WTC11 (cell line): ENCODE measurements at regions not wholly inside any gene's neighbourhood (a gene's known extent, or its start where the extent isn't known, plus 50 kb on each side); places are given as distances from the start of the nearest gene placed in this dataset.

Experiments used
- ATAC-seq: fragments of 200-7000 bp; cut with Tn5 transposase; 2 replicates; pipeline ENCODE4 v1.10.0; 2021; ENCODE audit warnings: mild to moderate bottlenecking, moderate library complexity
- CTCF ChIA-PET: fragments of 300-600 bp; sonication (Branson Sonifier 250); formaldehyde crosslinking; loops from one replicate; lab custom pipeline; 2021; ENCODE audit warnings: antibody characterized with exemption; lab: Charles Lee
- POLR2A ChIA-PET: fragments of 350-600 bp; sonication (Branson Sonifier 250); formaldehyde crosslinking; loops from one replicate; lab custom pipeline; 2021; ENCODE audit warnings: antibody characterized with exemption; lab: Charles Lee
- DNase-seq: peaks from one replicate; pipeline ENCODE4 v3.0.0; 2021; ENCODE audit warnings: low spot score
- H3K27ac Mint-ChIP-seq: 2 replicates; pipeline ENCODE4 v1.8.0; 2021; ENCODE audit warnings: mixed read lengths
- H3K27me3 Mint-ChIP-seq: 2 replicates; pipeline ENCODE4 v1.8.0; 2021; ENCODE audit warnings: low read depth, mild to moderate bottlenecking, moderate library complexity, mixed read lengths
- H3K36me3 Mint-ChIP-seq: 2 replicates; pipeline ENCODE4 v1.8.0; 2021; ENCODE audit warnings: mixed read lengths
- H3K4me1 Mint-ChIP-seq: 2 replicates; pipeline ENCODE4 v1.8.0; 2022; ENCODE audit warnings: mixed read lengths
- H3K4me3 Mint-ChIP-seq: 2 replicates; pipeline ENCODE4 v1.8.0; 2021; ENCODE audit warnings: mild to moderate bottlenecking, moderate library complexity, mixed read lengths
- H3K9me3 Mint-ChIP-seq: 2 replicates; pipeline ENCODE4 v1.8.0; 2021; ENCODE audit warnings: mixed read lengths
- ARID4B ChIP-seq: sonication (generic); formaldehyde crosslinking; IDR thresholded peaks from 2 replicates; pipeline ENCODE4 v1.8.0; 2023; ENCODE audit warnings: missing genetic modification reagents, mild to moderate bottlenecking, borderline replicate concordance
- ATF2 ChIP-seq: sonication (generic); formaldehyde crosslinking; IDR thresholded peaks from 2 replicates; pipeline ENCODE4 v1.8.1; 2022; ENCODE audit warnings: low read depth, missing genetic modification reagents, borderline replicate concordance
- ATF3 ChIP-seq: sonication (generic); formaldehyde crosslinking; conservative IDR thresholded peaks from 2 replicates; pipeline ENCODE4 v1.8.1; 2022; ENCODE audit warnings: mild to moderate bottlenecking, missing genetic modification reagents
- E2F1 ChIP-seq: sonication (generic); formaldehyde crosslinking; IDR thresholded peaks from 2 replicates; pipeline ENCODE4 v1.8.0; 2022; ENCODE audit warnings: mild to moderate bottlenecking, missing genetic modification reagents
- E2F5 ChIP-seq: sonication (generic); formaldehyde crosslinking; IDR thresholded peaks from 2 replicates; pipeline ENCODE4 v1.8.1; 2022; ENCODE audit warnings: mild to moderate bottlenecking, moderate library complexity, missing genetic modification reagents
- EMX1 ChIP-seq: fragments of 250-450 bp; sonication (Bioruptor Pico); IDR thresholded peaks from 2 replicates; pipeline ENCODE4 v1.8.0; 2021; ENCODE audit warnings: mild to moderate bottlenecking
- ESRRA ChIP-seq: sonication (generic); formaldehyde crosslinking; IDR thresholded peaks from 2 replicates; pipeline ENCODE4 v1.8.1; 2022; ENCODE audit warnings: mild to moderate bottlenecking, missing genetic modification reagents, borderline replicate concordance
- ETV6 ChIP-seq: sonication (generic); formaldehyde crosslinking; IDR thresholded peaks from 2 replicates; pipeline ENCODE4 v1.8.1; 2022; ENCODE audit warnings: mild to moderate bottlenecking, missing genetic modification reagents
- FOXP1 ChIP-seq: sonication (generic); formaldehyde crosslinking; IDR thresholded peaks from 2 replicates; pipeline ENCODE4 v1.8.0; 2022; ENCODE audit warnings: missing genetic modification reagents, mild to moderate bottlenecking, moderate library complexity, borderline replicate concordance
- FOXP4 ChIP-seq: sonication (generic); formaldehyde crosslinking; IDR thresholded peaks from 2 replicates; pipeline ENCODE4 v1.8.0; 2022; ENCODE audit warnings: mild to moderate bottlenecking, missing genetic modification reagents
- IRF1 ChIP-seq: sonication (generic); formaldehyde crosslinking; IDR thresholded peaks from 2 replicates; pipeline ENCODE4 v1.8.0; 2023; ENCODE audit warnings: missing genetic modification reagents
- MXD4 ChIP-seq: fragments of 250-450 bp; sonication (Bioruptor Pico); IDR thresholded peaks from 2 replicates; pipeline ENCODE4 v1.8.0; 2021; ENCODE audit warnings: mild to moderate bottlenecking, moderate library complexity, borderline replicate concordance
- NFE2L1 ChIP-seq: sonication (generic); formaldehyde crosslinking; IDR thresholded peaks from 2 replicates; pipeline ENCODE4 v1.8.1; 2023; ENCODE audit warnings: missing genetic modification reagents
- NR1H2 ChIP-seq: sonication (generic); formaldehyde crosslinking; IDR thresholded peaks from 2 replicates; pipeline ENCODE4 v1.9.0; 2021; ENCODE audit warnings: mild to moderate bottlenecking, moderate library complexity, missing genetic modification reagents
- NR3C1 ChIP-seq: sonication (generic); formaldehyde crosslinking; conservative IDR thresholded peaks from 2 replicates; pipeline ENCODE4 v1.8.1; 2023; ENCODE audit warnings: low read depth, mild to moderate bottlenecking, missing genetic modification reagents
- PRRX2 ChIP-seq: fragments of 250-450 bp; sonication (Bioruptor Pico); IDR thresholded peaks from 2 replicates; pipeline ENCODE4 v1.8.0; 2021; ENCODE audit warnings: mild to moderate bottlenecking
- TEAD1 ChIP-seq: sonication (generic); formaldehyde crosslinking; IDR thresholded peaks from 2 replicates; pipeline ENCODE4 v1.8.0; 2022; ENCODE audit warnings: mild to moderate bottlenecking, missing genetic modification reagents
- TP53 ChIP-seq: sonication (generic); formaldehyde crosslinking; IDR thresholded peaks from 2 replicates; pipeline ENCODE4 v1.8.1; 2023; ENCODE audit warnings: mild to moderate bottlenecking, missing genetic modification reagents
- ZNF138 ChIP-seq: sonication (generic); formaldehyde crosslinking; conservative IDR thresholded peaks from 2 replicates; pipeline ENCODE4 v1.8.1; 2022; ENCODE audit warnings: mild to moderate bottlenecking, moderate library complexity, missing genetic modification reagents
- ZNF219 ChIP-seq: sonication (generic); formaldehyde crosslinking; IDR thresholded peaks from 2 replicates; pipeline ENCODE4 v1.8.0; 2023; ENCODE audit warnings: missing genetic modification reagents, mild to moderate bottlenecking, borderline replicate concordance
- ZNF232 ChIP-seq: sonication (generic); formaldehyde crosslinking; IDR thresholded peaks from 2 replicates; pipeline ENCODE4 v1.8.0; 2022; ENCODE audit warnings: mild to moderate bottlenecking, missing genetic modification reagents
- ZNF317 ChIP-seq: sonication (generic); formaldehyde crosslinking; IDR thresholded peaks from 2 replicates; pipeline ENCODE4 v1.8.1; 2023; ENCODE audit warnings: low read depth, mild to moderate bottlenecking, moderate library complexity, missing genetic modification reagents, borderline replicate concordance

GRCh38 chr16:59319871-59320270, 585.8 kb upstream of the GOT2 start (continued):
- no peak for TF ChIP-seq ARID4B (CRISPR knock-in tag)
- TF ChIP-seq, all 79 proteins: peak for 0

GRCh38 chr16:59305850-59306249, 571.7 kb upstream of the GOT2 start:
- no peak overlapping the region for H3K4me3 Mint-ChIP-seq
- no peak for ATAC-seq
- POLR2A ChIA-PET: interaction anchor here (1.2 kb wide), 1 partner anchor 9 kb away, joined by 3 read pairs; no protein-coding TSS in a partner anchor
- no peaks in the 10 kb centered on the region for H3K9me3 Mint-ChIP-seq
- no peak overlapping the region for H3K27ac Mint-ChIP-seq
- no peaks in the 10 kb centered on the region for H3K4me1 Mint-ChIP-seq
- TF ChIP-seq IRF1 (CRISPR knock-in tag): no peak
- no peak for TF ChIP-seq ZNF219
- no peak for TF ChIP-seq PRRX2 (CRISPR knock-in tag)
- no peak for TF ChIP-seq ZNF232
- no peak for TF ChIP-seq FOXP4 (CRISPR knock-in tag)
- TF ChIP-seq E2F1 (CRISPR knock-in tag): no peak
- DNase-seq: no peak
- H3K36me3 Mint-ChIP-seq: no peaks in the 10 kb centered on the region
- peaks cover 8% of the 10 kb centered on the region for H3K27me3 Mint-ChIP-seq
- CTCF ChIA-PET: no interaction called here

GRCh38 chr16:59296888-59297287, 562.8 kb upstream of the GOT2 start:
- ATAC-seq (0 out of 2 replicates have a peak, but pooled peaks have one; percentile 36), DNase-seq (no peak)
- Mint-ChIP-seq H3K4me3 (no peak overlapping the region), H3K27me3 (peaks cover 31% of the 10 kb centered on the region), H3K4me1 (peaks cover 20% of the 10 kb centered on the region), H3K27ac (no peak overlapping the region), H3K9me3 (no peaks in the 10 kb centered on the region), H3K36me3 (no peaks in the 10 kb centered on the region)
- ChIA-PET POLR2A (interaction anchor here (1.1 kb wide), 1 partner anchor 9 kb away, joined by 3 read pairs; no protein-coding TSS in a partner anchor), CTCF (no interaction called here)
- TF ChIP-seq ESRRA (CRISPR knock-in tag) (no peak), E2F5 (no peak), ATF3 (no peak), ZNF317 (no peak), TEAD1 (CRISPR knock-in tag) (no peak), E2F1 (CRISPR knock-in tag) (no peak), NR1H2 (no peak), MXD4 (no peak), NR3C1 (CRISPR knock-in tag) (no peak), ATF2 (no peak), NFE2L1 (CRISPR knock-in tag) (no peak), ETV6 (CRISPR knock-in tag) (no peak), EMX1 (CRISPR knock-in tag) (no peak), TP53 (no peak), ZNF232 (no peak), PRRX2 (CRISPR knock-in tag) (no peak), FOXP1 (CRISPR knock-in tag) (no peak), ZNF138 (no peak)
